ENCODE measurements at regions not wholly inside any gene's neighbourhood (a gene's known extent, or its start where the extent isn't known, plus 50 kb on each side); places are given as distances from the start of the nearest gene placed in this dataset.

- no peak for DNase-seq (ENCODE audit: insufficient read length, low spot score, missing footprints)
- H3K4me1 ChIP-seq (ENCODE audit: insufficient read depth, low read length): peaks cover 18% of the 10 kb centered on the region
- no peaks in the 10 kb centered on the region for H4K20me1 ChIP-seq (ENCODE audit: insufficient read depth, low read length)
- H3K36me3 ChIP-seq (ENCODE audit: insufficient read depth, low read length): no peaks in the 10 kb centered on the region
- no peak for TF ChIP-seq CTCF (IDR thresholded peaks at IDR 0.05; ENCODE audit: extremely low read depth, low read depth, low read length)
- H3K4me2 ChIP-seq (ENCODE audit: insufficient read depth, low read length): no peak overlapping the region
- no peak overlapping the region for H2AFZ ChIP-seq (ENCODE audit: low read length)
- H3K27ac ChIP-seq (ENCODE audit: low read depth, low read length): no peak overlapping the region
- H3K27me3 ChIP-seq (ENCODE audit: insufficient read depth, low read length): peaks cover 7% of the 10 kb centered on the region
- H3K4me3 ChIP-seq (ENCODE audit: insufficient read depth, low read length): no peak overlapping the region
- no peaks in the 10 kb centered on the region for H3K9me3 ChIP-seq (ENCODE audit: low read depth, low read length)
- H3K79me2 ChIP-seq (ENCODE audit: insufficient read depth, low read length): no peaks in the 10 kb centered on the region
Measured at GRCh38 chr9:81822301-81822865, 105.8 kb upstream of the SPATA31D4 start.

DNA sequence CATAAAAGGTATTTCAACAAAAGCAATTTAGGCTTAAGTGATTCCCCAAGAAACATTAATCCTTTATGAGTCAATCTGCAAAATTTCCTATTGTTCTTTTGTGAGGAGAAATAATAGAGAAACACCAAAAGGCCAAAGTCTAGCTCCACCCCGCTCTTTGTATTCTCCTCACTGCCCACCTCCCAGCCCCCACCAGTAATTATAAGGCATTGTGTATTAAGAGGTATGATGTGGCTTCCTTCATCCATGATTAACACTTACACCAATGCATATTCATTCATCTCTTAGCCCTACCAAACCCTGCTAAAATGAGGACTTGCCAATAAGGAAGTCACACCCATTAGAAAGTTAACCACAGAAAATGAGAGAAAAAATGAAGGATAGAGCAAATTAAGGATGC is 105.3 kb upstream of the SPATA31D4 start:
- no peaks in the 10 kb centered on the region for H3K36me3 ChIP-seq (ENCODE audit: insufficient read depth, low read length)
- H3K4me3 ChIP-seq (ENCODE audit: insufficient read depth, low read length): no peak overlapping the region
- H3K4me2 ChIP-seq (ENCODE audit: insufficient read depth, low read length): no peak overlapping the region
- H4K20me1 ChIP-seq (ENCODE audit: insufficient read depth, low read length): no peaks in the 10 kb centered on the region
- no peak for TF ChIP-seq CTCF (IDR thresholded peaks at IDR 0.05; ENCODE audit: extremely low read depth, low read depth, low read length)
- H2AFZ ChIP-seq (ENCODE audit: low read length): no peak overlapping the region
- H3K4me1 ChIP-seq (ENCODE audit: insufficient read depth, low read length): peaks cover 18% of the 10 kb centered on the region
- no peaks in the 10 kb centered on the region for H3K9me3 ChIP-seq (ENCODE audit: low read depth, low read length)
- no peak overlapping the region for H3K27ac ChIP-seq (ENCODE audit: low read depth, low read length)
- H3K79me2 ChIP-seq (ENCODE audit: insufficient read depth, low read length): no peaks in the 10 kb centered on the region
- peaks cover 8% of the 10 kb centered on the region for H3K27me3 ChIP-seq (ENCODE audit: insufficient read depth, low read length)
- DNase-seq (ENCODE audit: insufficient read length, low spot score, missing footprints): no peak

- Histone ChIP-seq H4K20me1 (ENCODE audit: insufficient read depth, low read length) (no peaks in the 10 kb centered on the region), H2AFZ (ENCODE audit: low read length) (no peak overlapping the region), H3K4me3 (ENCODE audit: insufficient read depth, low read length) (no peak overlapping the region), H3K4me1 (ENCODE audit: insufficient read depth, low read length) (peaks cover 18% of the 10 kb centered on the region), H3K27me3 (ENCODE audit: insufficient read depth, low read length) (peaks cover 13% of the 10 kb centered on the region), H3K27ac (ENCODE audit: low read depth, low read length) (no peak overlapping the region), H3K36me3 (ENCODE audit: insufficient read depth, low read length) (no peaks in the 10 kb centered on the region), H3K4me2 (ENCODE audit: insufficient read depth, low read length) (no peak overlapping the region), H3K79me2 (ENCODE audit: insufficient read depth, low read length) (no peaks in the 10 kb centered on the region), H3K9me3 (ENCODE audit: low read depth, low read length) (no peaks in the 10 kb centered on the region)
- no peak for TF ChIP-seq CTCF (IDR thresholded peaks at IDR 0.05; ENCODE audit: extremely low read depth, low read depth, low read length)
- no peak for DNase-seq (ENCODE audit: insufficient read length, low spot score, missing footprints)
Measured at GRCh38 chr9:81823672-81824554, 104.3 kb upstream of the SPATA31D4 start.
